ENCODE measurements at regions not wholly inside any gene's neighbourhood (a gene's known extent, or its start where the extent isn't known, plus 50 kb on each side); places are given as distances from the start of the nearest gene placed in this dataset.

DNA sequence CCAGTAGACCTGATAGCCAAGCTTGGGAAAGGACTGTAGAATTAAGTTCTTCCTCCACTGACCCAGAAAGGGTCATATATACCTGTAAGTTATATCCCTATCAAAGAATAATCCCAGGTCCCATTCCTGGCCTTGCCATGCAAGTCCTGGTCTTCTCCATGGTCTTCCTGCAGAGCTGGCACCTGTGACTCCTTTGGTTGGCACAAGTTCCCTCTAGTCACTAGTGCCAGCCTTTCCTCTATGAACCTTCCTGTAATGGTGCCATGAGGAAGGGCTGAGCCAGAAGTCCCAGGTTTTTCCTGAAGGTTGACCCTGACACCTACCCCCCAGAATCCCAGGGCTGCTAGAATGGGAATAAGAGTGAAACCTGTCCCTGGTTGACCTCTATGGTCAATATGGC, 54.1 kb upstream of the UNC5B start:
- H3K4me3 ChIP-seq = no peak overlapping the region
- TF ChIP-seq POLR2A (IDR thresholded peaks at IDR 0.05) = no peak
- TF ChIP-seq, protein P1, sequence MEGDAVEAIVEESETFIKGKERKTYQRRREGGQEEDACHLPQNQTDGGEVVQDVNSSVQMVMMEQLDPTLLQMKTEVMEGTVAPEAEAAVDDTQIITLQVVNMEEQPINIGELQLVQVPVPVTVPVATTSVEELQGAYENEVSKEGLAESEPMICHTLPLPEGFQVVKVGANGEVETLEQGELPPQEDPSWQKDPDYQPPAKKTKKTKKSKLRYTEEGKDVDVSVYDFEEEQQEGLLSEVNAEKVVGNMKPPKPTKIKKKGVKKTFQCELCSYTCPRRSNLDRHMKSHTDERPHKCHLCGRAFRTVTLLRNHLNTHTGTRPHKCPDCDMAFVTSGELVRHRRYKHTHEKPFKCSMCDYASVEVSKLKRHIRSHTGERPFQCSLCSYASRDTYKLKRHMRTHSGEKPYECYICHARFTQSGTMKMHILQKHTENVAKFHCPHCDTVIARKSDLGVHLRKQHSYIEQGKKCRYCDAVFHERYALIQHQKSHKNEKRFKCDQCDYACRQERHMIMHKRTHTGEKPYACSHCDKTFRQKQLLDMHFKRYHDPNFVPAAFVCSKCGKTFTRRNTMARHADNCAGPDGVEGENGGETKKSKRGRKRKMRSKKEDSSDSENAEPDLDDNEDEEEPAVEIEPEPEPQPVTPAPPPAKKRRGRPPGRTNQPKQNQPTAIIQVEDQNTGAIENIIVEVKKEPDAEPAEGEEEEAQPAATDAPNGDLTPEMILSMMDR (IDR thresholded peaks at IDR 0.05) = no peak
- no peak for TF ChIP-seq EP300 (IDR thresholded peaks at IDR 0.05)
- TF ChIP-seq POLR2AphosphoS5 (IDR thresholded peaks at IDR 0.05) = no peak
- no peaks in the 10 kb centered on the region for H3K9me3 ChIP-seq
- no peak for DNase-seq
- no peaks in the 10 kb centered on the region for H3K4me1 ChIP-seq
- H3K27ac ChIP-seq = no peak overlapping the region
- ATAC-seq (ENCODE audit: low FRiP score in 2 of 2) = no peak
- H3K36me3 ChIP-seq = no peaks in the 10 kb centered on the region
- no peaks in the 10 kb centered on the region for H3K27me3 ChIP-seq

DNA sequence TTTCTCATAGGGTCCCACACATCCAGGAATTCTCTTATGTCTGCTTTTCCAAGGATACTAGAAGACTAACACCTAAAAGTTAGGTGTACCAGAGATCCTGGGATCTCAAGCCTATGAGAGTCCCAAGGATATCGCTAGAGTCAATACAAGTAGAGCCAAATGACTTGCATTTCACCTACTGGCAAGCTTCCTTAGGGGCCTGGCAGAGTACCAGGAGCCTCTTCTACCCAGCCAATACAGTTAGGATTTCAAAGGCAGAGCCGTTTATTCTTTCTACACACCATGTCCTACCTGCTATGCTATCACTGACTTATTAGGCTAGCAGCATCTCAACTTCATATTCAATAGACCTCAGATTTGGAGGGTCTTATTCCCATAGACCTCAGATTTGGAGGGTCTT, 53.5 kb upstream of the UNC5B start:
- Histone ChIP-seq H3K4me1 (no peaks in the 10 kb centered on the region), H3K36me3 (no peaks in the 10 kb centered on the region), H3K9me3 (no peaks in the 10 kb centered on the region), H3K27ac (no peak overlapping the region), H3K4me3 (no peak overlapping the region), H3K27me3 (no peaks in the 10 kb centered on the region)
- DNase-seq (no peak), ATAC-seq (ENCODE audit: low FRiP score in 2 of 2) (no peak)
- no peak for TF ChIP-seq EP300 (IDR thresholded peaks at IDR 0.05)
- TF ChIP-seq POLR2AphosphoS5 (IDR thresholded peaks at IDR 0.05) = no peak
- TF ChIP-seq, protein P1 (IDR thresholded peaks at IDR 0.05) = no peak
- TF ChIP-seq POLR2A (IDR thresholded peaks at IDR 0.05) = no peak
- WGBS, 2 donors = 81 to 91% methylated on average over 2 of the region's 2 CpGs

DNA sequence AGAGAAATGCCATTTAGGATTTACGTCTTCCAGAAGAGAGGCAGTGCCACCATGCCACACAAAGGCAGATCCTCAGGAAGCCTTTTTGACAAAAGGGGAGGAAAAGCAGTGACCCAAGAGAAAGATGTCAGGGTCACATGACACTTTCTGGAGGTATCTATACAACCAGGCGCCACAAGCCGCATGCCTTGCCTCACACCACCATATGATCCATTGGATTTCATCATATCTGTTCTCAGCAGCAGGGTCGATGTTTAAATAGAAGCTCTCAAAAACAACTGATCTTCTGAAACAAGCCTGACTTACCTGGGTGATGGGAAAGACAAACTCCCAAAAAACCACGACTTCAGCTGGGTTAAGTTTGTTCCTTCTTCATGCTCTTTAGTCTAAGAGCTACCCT, 52.5 kb upstream of the UNC5B start:
- no peaks in the 10 kb centered on the region for H3K9me3 ChIP-seq
- no peak overlapping the region for H3K27ac ChIP-seq
- WGBS, 2 donors = 86% methylated on average over 5 of the region's 5 CpGs
- no peaks in the 10 kb centered on the region for H3K27me3 ChIP-seq
- ATAC-seq (ENCODE audit: low FRiP score in 2 of 2) = no peak
- DNase-seq = no peak
- H3K4me1 ChIP-seq = no peaks in the 10 kb centered on the region
- H3K4me3 ChIP-seq = no peak overlapping the region
- H3K36me3 ChIP-seq = no peaks in the 10 kb centered on the region
- TF ChIP-seq POLR2A (IDR thresholded peaks at IDR 0.05) (no peak), POLR2AphosphoS5 (IDR thresholded peaks at IDR 0.05) (no peak)

DNA sequence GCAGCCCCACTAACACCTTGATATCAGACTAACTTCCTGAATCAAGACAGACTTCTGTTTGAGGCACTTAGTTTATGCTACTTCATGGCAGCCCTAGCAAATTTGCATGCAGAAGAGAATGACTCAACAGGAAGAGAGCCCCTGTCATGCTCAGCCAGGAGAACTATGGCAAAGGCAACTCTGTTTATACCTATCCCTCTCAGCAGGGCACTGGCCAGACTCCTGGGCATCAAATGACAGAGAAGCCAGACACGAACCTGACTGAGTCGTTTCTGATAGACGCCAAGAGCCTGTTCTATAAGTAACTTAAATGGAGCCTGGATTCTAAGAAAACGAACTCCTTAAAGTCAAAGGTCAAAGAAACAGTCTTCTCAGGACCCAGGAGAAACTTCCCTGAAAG, 50.9 kb upstream of the UNC5B start:
- DNase-seq (no peak), ATAC-seq (ENCODE audit: low FRiP score in 2 of 2) (no peak)
- Histone ChIP-seq H3K9me3 (no peaks in the 10 kb centered on the region), H3K27ac (no peak overlapping the region), H3K27me3 (no peaks in the 10 kb centered on the region), H3K4me3 (no peak overlapping the region), H3K36me3 (no peaks in the 10 kb centered on the region), H3K4me1 (no peaks in the 10 kb centered on the region)
- 69 to 77% methylated on average over 4 of the region's 4 CpGs for WGBS, 2 donors
- TF ChIP-seq POLR2A (IDR thresholded peaks at IDR 0.05) (no peak), EP300 (IDR thresholded peaks at IDR 0.05) (no peak), POLR2AphosphoS5 (IDR thresholded peaks at IDR 0.05) (no peak)
- TF ChIP-seq, protein P1 (IDR thresholded peaks at IDR 0.05) = no peak

Measured in upper lobe of left lung (tissue), 6 donors.